ENCODE measurements at regions not wholly inside any gene's neighbourhood (a gene's known extent, or its start where the extent isn't known, plus 50 kb on each side); places are given as distances from the start of the nearest gene placed in this dataset.
"Not testable (repeated sequence)": the region's sequence is repeated elsewhere in the genome, so short reads cannot be mapped to it uniquely, and the experiment has no call there.

DNA sequence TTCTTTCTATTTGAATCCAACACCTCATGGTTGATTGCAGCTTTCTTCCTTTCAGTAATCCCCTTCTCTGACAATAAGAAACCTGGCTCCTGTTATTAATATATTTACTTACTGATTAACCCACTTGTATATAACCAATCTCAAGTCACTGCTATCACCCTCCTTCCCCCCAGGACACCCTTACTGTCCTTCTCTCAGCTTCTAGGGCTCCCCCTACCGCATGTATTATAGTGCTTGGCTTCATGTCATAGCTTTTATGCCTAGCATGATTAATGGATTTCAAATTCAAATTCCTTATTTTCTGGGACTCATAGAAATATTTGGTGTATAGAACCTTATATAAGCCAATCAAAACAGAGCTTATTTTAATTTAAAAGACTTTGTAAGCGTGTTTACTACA lies 75.7 kb upstream of the BNIP2 start:
- Mint-ChIP-seq H3K9me3 (no peaks in the 10 kb centered on the region), H3K27ac (no peak overlapping the region), H3K4me3 (no peak overlapping the region), H3K4me1 (ENCODE audit: low read depth in 2 of 2) (no peaks in the 10 kb centered on the region), H3K36me3 (no peaks in the 10 kb centered on the region), H3K27me3 (peaks cover 13 to 17% of the 10 kb centered on the region in 2 donors)
- DNase-seq (ENCODE audit: low spot score), result no peak
- no peak for ATAC-seq

DNA sequence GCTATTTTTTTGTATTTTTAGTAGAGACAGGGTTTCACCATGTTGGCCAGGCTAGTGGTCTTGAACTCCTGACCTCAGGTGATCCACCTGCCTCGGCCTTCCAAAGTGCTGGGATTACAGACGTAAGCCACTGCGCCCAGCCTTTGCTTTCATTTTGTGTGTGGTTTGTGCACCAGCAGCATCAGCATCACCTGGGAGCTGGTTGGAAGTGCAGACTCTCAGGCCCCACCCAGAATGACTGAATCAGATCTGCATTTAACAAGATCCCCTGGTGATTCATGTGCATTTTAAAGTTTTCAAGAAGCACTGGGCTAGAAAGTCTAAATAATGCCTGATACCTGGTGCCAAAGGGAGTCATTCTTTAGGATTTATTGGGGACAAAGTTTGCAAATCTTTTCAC lies 73.4 kb upstream of the BNIP2 start:
- no peaks in the 10 kb centered on the region for H3K9me3 Mint-ChIP-seq
- H3K4me1 Mint-ChIP-seq (ENCODE audit: low read depth in 2 of 2), result no peaks in the 10 kb centered on the region
- H3K4me3 Mint-ChIP-seq, result no peak overlapping the region
- ATAC-seq, result no peak
- no peak overlapping the region for H3K27ac Mint-ChIP-seq
- H3K27me3 Mint-ChIP-seq, result peaks cover 18 to 19% of the 10 kb centered on the region in 2 donors
- no peaks in the 10 kb centered on the region for H3K36me3 Mint-ChIP-seq
- no peak for DNase-seq (ENCODE audit: low spot score)

DNA sequence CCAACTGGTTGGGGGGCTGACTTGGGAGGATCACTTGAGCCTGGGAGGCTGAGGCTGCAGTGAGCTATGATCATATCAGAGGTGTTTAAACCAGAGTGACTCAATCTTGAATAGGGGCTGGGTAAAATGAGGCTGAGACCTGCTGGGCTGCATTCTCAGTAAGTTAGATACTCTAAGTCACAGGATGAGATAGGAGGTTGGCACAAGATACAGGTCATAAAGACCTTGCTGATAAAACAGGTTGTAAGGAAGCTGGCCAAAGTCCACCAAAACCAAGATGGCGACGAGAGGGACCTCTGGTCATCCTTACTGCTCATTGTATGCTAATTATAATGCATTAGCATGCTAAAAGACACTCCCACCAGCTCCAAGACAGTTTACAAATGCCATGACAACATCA lies 71.1 kb upstream of the BNIP2 start:
- not testable (repeated sequence) for H3K4me1 Mint-ChIP-seq (ENCODE audit: low read depth in 2 of 2); H3K27ac Mint-ChIP-seq; H3K9me3 Mint-ChIP-seq; H3K4me3 Mint-ChIP-seq; H3K36me3 Mint-ChIP-seq; DNase-seq (ENCODE audit: low spot score); ATAC-seq
- peaks cover 21 to 27% of the 10 kb centered on the region in 2 donors for H3K27me3 Mint-ChIP-seq

DNA sequence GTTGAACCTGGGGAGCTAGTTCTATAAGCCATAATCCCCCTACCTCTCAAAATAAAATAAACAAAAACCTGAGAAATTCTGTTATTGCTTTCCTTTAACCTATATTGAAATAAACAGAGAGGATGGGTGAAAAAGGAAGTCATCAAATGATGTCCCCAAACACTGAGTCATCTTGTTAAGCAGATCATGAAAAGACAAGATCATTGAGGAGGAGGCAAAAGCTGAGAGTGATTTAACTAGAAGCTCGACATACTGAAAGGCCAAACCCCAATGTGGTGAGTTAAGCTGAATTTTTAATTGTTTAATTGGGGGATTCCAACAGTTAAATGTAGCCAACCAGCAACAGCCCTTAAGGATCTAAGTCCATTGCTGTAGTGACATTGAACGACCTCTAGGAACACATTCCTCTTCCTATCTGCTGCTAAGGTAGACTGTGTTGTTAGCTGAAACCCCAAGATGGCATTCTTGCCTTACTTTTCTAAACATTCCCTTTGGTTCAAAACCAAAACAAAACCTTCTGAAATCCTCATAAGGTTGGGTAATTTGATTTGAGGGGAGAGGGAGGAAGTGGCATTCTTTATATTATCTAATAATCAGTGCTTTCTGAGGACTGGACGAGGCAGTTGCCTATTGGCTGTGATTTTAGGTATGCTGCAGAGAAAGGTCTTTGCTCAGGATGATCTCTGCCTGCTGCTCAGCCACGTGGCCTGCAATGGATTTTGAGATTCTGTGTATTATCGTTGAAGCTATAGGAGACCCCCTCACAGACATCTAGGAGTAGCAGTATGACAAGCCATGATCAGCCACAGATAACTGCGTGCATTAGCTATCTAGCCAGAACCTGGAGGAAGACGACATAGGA lies 62.7 kb upstream of the BNIP2 start:
- no peak for DNase-seq (ENCODE audit: low spot score)

DNA sequence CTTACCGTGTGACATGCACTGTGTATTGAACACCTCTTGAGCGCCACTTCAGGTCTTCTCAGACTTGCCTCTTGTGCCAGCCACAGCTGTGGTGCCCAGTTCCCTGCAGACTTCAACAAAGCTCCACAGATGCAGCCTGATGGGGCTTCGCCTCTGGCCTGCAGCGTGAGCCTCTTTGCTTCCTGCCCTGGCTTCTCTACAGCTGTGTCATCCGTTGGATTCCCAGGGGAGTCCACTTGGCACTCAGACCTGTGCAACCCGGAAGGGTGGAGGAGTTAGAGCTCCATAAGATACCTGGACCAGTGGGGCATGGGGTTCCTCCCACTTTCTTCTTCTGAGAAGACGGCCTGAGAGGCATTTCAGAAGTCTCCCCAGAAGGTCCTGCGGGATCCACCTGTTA lies 57.7 kb upstream of the BNIP2 start:
- H3K9me3 Mint-ChIP-seq, result peaks cover 3% of the 10 kb centered on the region
- peak; percentile 38 to 45 for ATAC-seq
- no peak overlapping the region for H3K27ac Mint-ChIP-seq
- no peaks in the 10 kb centered on the region for H3K4me1 Mint-ChIP-seq (ENCODE audit: low read depth in 2 of 2)
- H3K27me3 Mint-ChIP-seq, result peaks cover 25 to 45% of the 10 kb centered on the region in 2 donors
- H3K4me3 Mint-ChIP-seq, result no peak overlapping the region
- DNase-seq (ENCODE audit: low spot score), result no peak
- H3K36me3 Mint-ChIP-seq, result peaks cover 4% of the 10 kb centered on the region

More for the DNA sequence above, 62.7 kb upstream of the BNIP2 start:
- no peak overlapping the region for H3K27ac Mint-ChIP-seq
- no peaks in the 10 kb centered on the region for H3K4me1 Mint-ChIP-seq (ENCODE audit: low read depth in 2 of 2)
- no peak for ATAC-seq
- H3K9me3 Mint-ChIP-seq, result no peaks in the 10 kb centered on the region
- H3K4me3 Mint-ChIP-seq, result no peak overlapping the region
- no peaks in the 10 kb centered on the region for H3K36me3 Mint-ChIP-seq
- peaks cover 31 to 58% of the 10 kb centered on the region in 2 donors for H3K27me3 Mint-ChIP-seq

DNA sequence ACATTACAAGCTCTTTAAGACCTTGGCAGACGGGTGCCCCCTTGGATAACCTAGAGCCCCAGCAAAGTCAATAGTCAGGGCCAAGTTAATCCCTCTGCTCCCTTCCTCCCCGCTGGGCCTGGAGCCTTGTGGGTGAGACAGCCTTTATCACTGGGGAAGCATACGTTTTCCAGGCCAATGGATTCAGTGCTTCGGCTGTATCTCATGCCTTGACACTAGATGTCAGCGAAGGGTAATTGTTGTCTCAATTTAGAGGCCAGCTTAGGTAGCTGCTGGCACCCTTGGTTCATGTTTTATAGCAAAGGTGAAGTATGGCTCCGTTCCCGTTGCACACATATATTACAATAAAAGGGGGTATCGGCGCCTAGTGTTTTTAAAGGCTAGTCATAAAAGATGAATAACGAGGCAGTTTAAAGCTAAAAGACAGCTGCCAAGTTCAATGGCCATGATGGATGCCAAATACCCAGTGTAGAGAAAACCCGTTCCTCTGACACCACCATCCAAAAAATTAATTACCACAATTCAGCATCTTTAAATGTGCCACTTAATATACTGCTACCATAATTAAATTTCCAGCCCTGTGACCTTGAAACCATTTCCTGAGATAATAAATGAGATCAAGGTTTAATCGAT lies 52.3 kb upstream of the BNIP2 start:
- Mint-ChIP-seq H3K9me3 (peaks cover 3% of the 10 kb centered on the region), H3K36me3 (peaks cover 4% of the 10 kb centered on the region), H3K4me1 (ENCODE audit: low read depth in 2 of 2) (no peaks in the 10 kb centered on the region), H3K4me3 (no peak overlapping the region), H3K27ac (no peak overlapping the region), H3K27me3 (peaks cover 22 to 31% of the 10 kb centered on the region in 2 donors)
- no peak for DNase-seq (ENCODE audit: low spot score)
- no peak for ATAC-seq

DNA sequence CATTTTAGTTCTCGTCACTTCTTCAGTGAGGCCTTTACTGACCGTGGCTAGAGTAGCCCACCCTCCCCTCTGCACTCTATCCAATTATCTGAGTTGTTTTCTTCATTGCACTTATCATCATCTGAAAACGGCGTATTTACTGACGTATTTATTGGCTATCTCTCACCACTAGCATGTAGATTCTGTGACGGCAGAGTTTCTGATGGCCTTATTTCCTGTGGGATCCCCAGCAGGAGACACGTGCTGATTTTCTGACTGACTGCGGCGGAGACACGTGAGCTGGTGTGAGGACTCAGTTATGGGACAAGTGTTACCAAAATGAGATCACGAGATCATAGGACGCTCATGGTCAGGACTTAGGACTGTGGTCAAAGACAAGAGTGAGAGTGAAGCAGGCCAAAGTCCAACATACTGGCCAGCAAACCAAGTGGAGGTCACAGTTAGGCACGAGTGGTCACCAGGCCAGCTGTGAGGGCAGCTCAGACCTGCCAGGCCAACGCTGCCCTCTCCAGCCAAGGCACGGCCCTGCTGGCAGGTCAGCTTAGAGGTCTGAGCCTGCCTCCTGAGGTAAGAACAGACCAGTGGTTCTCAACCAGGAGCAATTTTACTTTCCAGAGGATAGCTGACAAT lies 50.6 kb upstream of the BNIP2 start:
- ATAC-seq (no peak), DNase-seq (ENCODE audit: low spot score) (no peak)
- H3K4me1 Mint-ChIP-seq (ENCODE audit: low read depth in 2 of 2), result no peaks in the 10 kb centered on the region
- peaks cover 4% of the 10 kb centered on the region for H3K36me3 Mint-ChIP-seq
- no peak overlapping the region for H3K27ac Mint-ChIP-seq
- H3K9me3 Mint-ChIP-seq, result peaks cover 3% of the 10 kb centered on the region
- H3K27me3 Mint-ChIP-seq, result peaks cover 18 to 24% of the 10 kb centered on the region in 2 donors
- no peak overlapping the region for H3K4me3 Mint-ChIP-seq

Measured in natural killer cell treated with Interleukin-12 subunit alpha and Interleukin-12 subunit beta and Interleukin-15 and Interleukin-18, amount 100 ng/mL, for 72 hours (primary cell).